Neural progenitor cell (in vitro differentiated cells): ENCODE measurements at regions not wholly inside any gene's neighbourhood (a gene's known extent, or its start where the extent isn't known, plus 50 kb on each side); places are given as distances from the start of the nearest gene placed in this dataset.

Experiments used
- CTCF ChIP-seq: fragments of 200-600 bp; sonication (generic); IDR thresholded peaks from 2 replicates; pipeline ENCODE4 v1.5.1; 2017; ENCODE audit warnings: antibody characterized with exemption, mild to moderate bottlenecking
- EZH2 ChIP-seq: fragments of 200-600 bp; sonication (generic); IDR thresholded peaks from 2 replicates; pipeline ENCODE4 v1.6.1; 2017; ENCODE audit warnings: antibody characterized with exemption, mild to moderate bottlenecking, moderate library complexity

- no peak for TF ChIP-seq CTCF
- TF ChIP-seq EZH2 = no peak
Observed at GRCh38 chr2:60351321-60351720, 202.1 kb downstream of the BCL11A start.
